ENCODE measurements at regions not wholly inside any gene's neighbourhood (a gene's known extent, or its start where the extent isn't known, plus 50 kb on each side); places are given as distances from the start of the nearest gene placed in this dataset.
"Not testable (repeated sequence)": the region's sequence is repeated elsewhere in the genome, so short reads cannot be mapped to it uniquely, and the experiment has no call there.

- FAIRE-seq = no peak
- no peak overlapping the region for H3K4me3 ChIP-seq (ENCODE audit: low read depth, low read length)
- no peak for DNase-seq (ENCODE audit: low read depth)
- no peak for TF ChIP-seq CTCF (IDR thresholded peaks at IDR 0.05; ENCODE audit: insufficient read depth, low read length, severe bottlenecking)
- no peaks in the 10 kb centered on the region for H3K27me3 ChIP-seq (ENCODE audit: control insufficient read depth, insufficient read depth, low read length)
- no peaks in the 10 kb centered on the region for H3K36me3 ChIP-seq (ENCODE audit: control insufficient read depth, insufficient read depth, low read length)
Observed at GRCh38 chr3:145904138-145904537, 256.8 kb downstream of the PLOD2 start.

- no peak for FAIRE-seq
Observed at GRCh38 chr3:145906301-145906700, 254.7 kb downstream of the PLOD2 start.

GRCh38 chr3:145906755-145907154, 254.2 kb downstream of the PLOD2 start:
- Histone ChIP-seq H3K27me3 (ENCODE audit: control insufficient read depth, insufficient read depth, low read length) (no peaks in the 10 kb centered on the region), H3K4me3 (ENCODE audit: low read depth, low read length) (no peak overlapping the region), H3K36me3 (ENCODE audit: control insufficient read depth, insufficient read depth, low read length) (no peaks in the 10 kb centered on the region)
- no peak for DNase-seq (ENCODE audit: low read depth)
- no peak for TF ChIP-seq CTCF (IDR thresholded peaks at IDR 0.05; ENCODE audit: insufficient read depth, low read length, severe bottlenecking)
- FAIRE-seq = no peak

More at GRCh38 chr3:145906301-145906700, 254.7 kb downstream of the PLOD2 start:
- DNase-seq (ENCODE audit: low read depth) = no peak
- Histone ChIP-seq H3K36me3 (ENCODE audit: control insufficient read depth, insufficient read depth, low read length) (no peaks in the 10 kb centered on the region), H3K27me3 (ENCODE audit: control insufficient read depth, insufficient read depth, low read length) (no peaks in the 10 kb centered on the region), H3K4me3 (ENCODE audit: low read depth, low read length) (no peak overlapping the region)
- TF ChIP-seq CTCF (IDR thresholded peaks at IDR 0.05; ENCODE audit: insufficient read depth, low read length, severe bottlenecking) = no peak

- Histone ChIP-seq H3K27me3 (ENCODE audit: control insufficient read depth, insufficient read depth, low read length) (no peaks in the 10 kb centered on the region), H3K36me3 (ENCODE audit: control insufficient read depth, insufficient read depth, low read length) (no peaks in the 10 kb centered on the region), H3K4me3 (ENCODE audit: low read depth, low read length) (no peak overlapping the region)
- TF ChIP-seq CTCF (IDR thresholded peaks at IDR 0.05; ENCODE audit: insufficient read depth, low read length, severe bottlenecking) = no peak
- DNase-seq (ENCODE audit: low read depth) (no peak), FAIRE-seq (no peak)
Observed at GRCh38 chr3:145911016-145911415, 250.0 kb downstream of the PLOD2 start.

- DNase-seq (ENCODE audit: low read depth) (no peak), FAIRE-seq (no peak)
- TF ChIP-seq CTCF (IDR thresholded peaks at IDR 0.05; ENCODE audit: insufficient read depth, low read length, severe bottlenecking) = no peak
- Histone ChIP-seq H3K36me3 (ENCODE audit: control insufficient read depth, insufficient read depth, low read length) (no peaks in the 10 kb centered on the region), H3K27me3 (ENCODE audit: control insufficient read depth, insufficient read depth, low read length) (no peaks in the 10 kb centered on the region), H3K4me3 (ENCODE audit: low read depth, low read length) (no peak overlapping the region)
Observed at GRCh38 chr3:145915787-145916186, 245.2 kb downstream of the PLOD2 start.

- not testable (repeated sequence) for DNase-seq (ENCODE audit: low read depth); FAIRE-seq; H3K27me3 ChIP-seq (ENCODE audit: control insufficient read depth, insufficient read depth, low read length); H3K4me3 ChIP-seq (ENCODE audit: low read depth, low read length); H3K36me3 ChIP-seq (ENCODE audit: control insufficient read depth, insufficient read depth, low read length)
Observed at GRCh38 chr3:145927736-145928135, 233.2 kb downstream of the PLOD2 start.
